ENCODE measurements at regions not wholly inside any gene's neighbourhood (a gene's known extent, or its start where the extent isn't known, plus 50 kb on each side); places are given as distances from the start of the nearest gene placed in this dataset.
"Not testable (repeated sequence)": the region's sequence is repeated elsewhere in the genome, so short reads cannot be mapped to it uniquely, and the experiment has no call there.

DNA sequence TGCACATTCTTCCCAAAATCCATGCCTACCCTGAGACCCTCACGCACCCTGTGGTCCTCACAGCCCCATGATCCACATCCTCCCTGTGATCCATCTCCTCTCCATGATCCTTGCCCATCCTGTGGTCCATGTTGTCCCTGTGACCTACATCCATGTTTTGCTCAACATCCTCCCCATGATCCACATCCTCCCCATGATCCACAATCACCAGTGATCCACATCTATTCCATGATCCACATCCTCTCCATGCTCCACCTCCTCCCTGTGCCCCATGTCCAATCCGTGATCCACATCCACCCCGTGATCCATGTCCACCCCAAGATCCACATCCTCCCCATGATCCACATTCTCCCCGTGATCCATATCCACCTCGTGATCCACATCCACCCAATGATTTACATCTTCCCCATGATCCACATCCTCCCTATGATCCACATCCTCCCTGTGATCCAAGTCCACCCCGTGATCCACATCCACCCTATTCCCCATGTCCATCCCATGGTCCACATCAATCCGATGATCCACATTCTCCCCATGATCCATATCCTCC is 281.2 kb downstream of the MYCN start:
- Histone ChIP-seq H3K4me1 (ENCODE audit: control insufficient read depth in 5 of 5, insufficient read depth in 5 of 5, low read length in 5 of 5) (peaks cover 0 to 2% (median 0%) of the 10 kb centered on the region in 5 donors), H3K4me3 (ENCODE audit: low read depth in 1 of 5, low read length in 5 of 5) (no peak overlapping the region), H3K27me3 (ENCODE audit: control insufficient read depth in 5 of 5, insufficient read depth in 4 of 5, low read length in 5 of 5) (peaks cover 0 to 14% (median 13%) of the 10 kb centered on the region in 5 donors), H3K36me3 (ENCODE audit: control insufficient read depth in 5 of 5, insufficient read depth in 5 of 5, low read length in 5 of 5) (no peaks in the 10 kb centered on the region), H3K9me3 (ENCODE audit: control insufficient read depth in 5 of 5, low read length in 5 of 5) (no peaks in the 10 kb centered on the region), H3K9ac (ENCODE audit: low read length in 5 of 5) (no peak overlapping the region), H3K27ac (ENCODE audit: low read depth, low read length) (no peak overlapping the region)

DNA sequence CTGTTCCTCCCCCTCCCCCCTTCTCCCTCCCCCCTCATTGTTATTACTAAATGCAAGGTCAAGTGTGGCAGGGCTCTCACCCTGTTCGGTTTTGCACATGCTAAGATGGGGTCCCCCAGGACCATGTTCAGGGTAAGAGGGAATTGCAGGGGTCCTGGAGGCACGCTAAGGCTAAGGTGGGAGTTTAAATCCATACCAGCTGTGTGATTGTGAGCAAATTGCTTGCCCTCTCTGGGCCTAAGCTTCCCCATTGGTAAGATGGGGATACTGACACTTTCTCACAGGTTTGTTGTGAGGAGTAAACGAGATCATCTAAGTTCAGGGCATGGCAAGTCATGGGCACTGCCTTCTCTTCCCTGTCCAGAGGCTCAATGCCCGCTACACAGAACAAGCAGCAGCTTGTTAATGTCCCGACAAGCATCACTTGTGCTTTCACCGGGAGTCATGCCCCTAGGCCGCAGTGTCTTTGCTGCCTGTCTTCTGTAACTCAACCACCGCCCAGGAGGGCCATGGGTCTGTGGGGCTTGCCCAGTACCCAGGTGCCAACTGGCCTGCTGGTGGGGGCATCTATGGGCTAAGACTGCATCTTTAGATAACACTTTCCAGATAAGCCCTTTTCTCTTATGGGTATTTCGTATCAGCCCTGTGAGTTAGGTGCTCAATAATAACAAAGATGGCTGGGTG is 279.1 kb downstream of the MYCN start:
- Histone ChIP-seq H3K4me1 (ENCODE audit: control insufficient read depth in 5 of 5, insufficient read depth in 5 of 5, low read length in 5 of 5) (peaks cover 0 to 11% (median 0%) of the 10 kb centered on the region in 5 donors), H3K9ac (ENCODE audit: low read length in 5 of 5) (no peak overlapping the region), H3K27me3 (ENCODE audit: control insufficient read depth in 5 of 5, insufficient read depth in 4 of 5, low read length in 5 of 5) (peaks cover 0 to 14% (median 11%) of the 10 kb centered on the region in 5 donors), H3K9me3 (ENCODE audit: control insufficient read depth in 5 of 5, low read length in 5 of 5) (no peaks in the 10 kb centered on the region), H3K4me3 (ENCODE audit: low read depth in 1 of 5, low read length in 5 of 5) (no peak overlapping the region), H3K27ac (ENCODE audit: low read depth, low read length) (no peak overlapping the region), H3K36me3 (ENCODE audit: control insufficient read depth in 5 of 5, insufficient read depth in 5 of 5, low read length in 5 of 5) (no peaks in the 10 kb centered on the region)

DNA sequence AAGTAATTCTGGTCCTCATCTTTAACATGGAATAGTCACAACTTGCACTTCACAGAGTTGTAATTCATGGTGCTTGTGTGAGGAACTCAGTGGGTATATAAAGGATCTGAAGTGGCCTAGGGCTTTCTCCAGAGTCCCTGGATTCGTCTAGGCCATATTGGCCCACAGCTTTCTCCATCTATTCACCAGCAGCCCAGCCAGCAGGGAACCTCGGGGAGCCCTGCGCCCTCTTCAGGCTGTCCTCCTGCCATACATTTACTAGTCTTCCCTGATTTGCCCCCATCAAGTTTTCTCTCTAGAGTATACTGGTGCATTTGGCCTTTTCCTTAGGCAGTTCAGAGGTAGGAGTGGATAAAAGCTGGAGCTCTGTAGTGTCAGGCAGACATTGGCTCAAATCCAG is 278.3 kb downstream of the MYCN start:
- Histone ChIP-seq H3K4me3 (ENCODE audit: low read depth in 1 of 5, low read length in 5 of 5) (no peak overlapping the region), H3K27ac (ENCODE audit: low read depth, low read length) (no peak overlapping the region), H3K9me3 (ENCODE audit: control insufficient read depth in 5 of 5, low read length in 5 of 5) (no peaks in the 10 kb centered on the region), H3K9ac (ENCODE audit: low read length in 5 of 5) (no peak overlapping the region), H3K36me3 (ENCODE audit: control insufficient read depth in 5 of 5, insufficient read depth in 5 of 5, low read length in 5 of 5) (no peaks in the 10 kb centered on the region), H3K27me3 (ENCODE audit: control insufficient read depth in 5 of 5, insufficient read depth in 4 of 5, low read length in 5 of 5) (peaks cover 0 to 12% (median 7%) of the 10 kb centered on the region in 5 donors), H3K4me1 (ENCODE audit: control insufficient read depth in 5 of 5, insufficient read depth in 5 of 5, low read length in 5 of 5) (peaks cover 0 to 11% (median 0%) of the 10 kb centered on the region in 5 donors)

DNA sequence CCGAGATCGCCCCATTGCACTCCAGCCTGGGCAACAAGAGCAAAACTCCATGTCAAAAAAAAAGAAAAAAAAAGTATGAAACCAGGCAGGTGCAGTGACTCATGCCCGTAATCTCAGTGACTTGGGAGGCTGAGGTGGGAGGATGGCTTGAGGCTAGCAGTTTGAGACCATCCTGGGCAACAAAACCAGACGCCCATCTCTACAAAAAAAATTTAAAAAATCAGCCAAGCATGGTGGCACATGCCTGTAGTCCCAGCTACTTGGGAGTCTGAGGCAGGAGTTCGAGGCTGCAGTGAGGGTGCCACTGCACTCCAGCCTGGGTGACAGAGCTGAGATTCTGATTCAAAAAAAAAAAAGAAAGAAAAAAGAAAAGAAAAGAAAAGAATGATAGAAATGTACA is 277.8 kb downstream of the MYCN start:
- Histone ChIP-seq H3K27me3 (ENCODE audit: control insufficient read depth in 5 of 5, insufficient read depth in 4 of 5, low read length in 5 of 5) (peaks cover 0 to 11% (median 7%) of the 10 kb centered on the region in 5 donors), H3K9me3 (ENCODE audit: control insufficient read depth in 5 of 5, low read length in 5 of 5) (no peaks in the 10 kb centered on the region), H3K36me3 (ENCODE audit: control insufficient read depth in 5 of 5, insufficient read depth in 5 of 5, low read length in 5 of 5) (no peaks in the 10 kb centered on the region), H3K27ac (ENCODE audit: low read depth, low read length) (no peak overlapping the region), H3K4me1 (ENCODE audit: control insufficient read depth in 5 of 5, insufficient read depth in 5 of 5, low read length in 5 of 5) (peaks cover 0 to 11% (median 0%) of the 10 kb centered on the region in 5 donors), H3K9ac (ENCODE audit: low read length in 5 of 5) (no peak overlapping the region), H3K4me3 (ENCODE audit: low read depth in 1 of 5, low read length in 5 of 5) (no peak overlapping the region)

DNA sequence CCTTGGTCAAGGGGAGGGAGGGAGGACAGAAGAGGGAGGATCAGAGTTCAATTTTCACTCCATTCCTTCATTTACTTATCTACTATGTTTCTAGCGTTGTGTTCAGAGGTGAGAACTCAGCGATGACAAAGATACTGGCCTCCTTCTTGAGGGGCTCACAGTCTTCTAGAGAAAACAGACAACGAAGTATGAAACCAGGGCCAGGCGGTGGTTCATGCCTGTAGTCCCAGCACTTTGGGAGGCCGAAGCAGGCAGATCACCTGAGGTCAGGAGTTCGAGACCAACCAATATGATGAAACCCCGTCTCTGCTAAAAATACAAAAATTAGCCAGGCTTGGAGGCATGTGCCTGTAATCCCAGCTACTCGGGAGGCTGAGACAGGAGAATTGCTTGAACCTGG is 277.4 kb downstream of the MYCN start:
- H3K9me3 ChIP-seq (ENCODE audit: control insufficient read depth in 5 of 5, low read length in 5 of 5); H3K36me3 ChIP-seq (ENCODE audit: control insufficient read depth in 5 of 5, insufficient read depth in 5 of 5, low read length in 5 of 5); H3K9ac ChIP-seq (ENCODE audit: low read length in 5 of 5); H3K27ac ChIP-seq (ENCODE audit: low read depth, low read length); H3K4me3 ChIP-seq (ENCODE audit: low read depth in 1 of 5, low read length in 5 of 5): not testable (repeated sequence)
- H3K27me3 ChIP-seq (ENCODE audit: control insufficient read depth in 5 of 5, insufficient read depth in 4 of 5, low read length in 5 of 5), result peaks cover 0 to 11% (median 7%) of the 10 kb centered on the region in 5 donors
- H3K4me1 ChIP-seq (ENCODE audit: control insufficient read depth in 5 of 5, insufficient read depth in 5 of 5, low read length in 5 of 5), result peaks cover 0 to 11% (median 0%) of the 10 kb centered on the region in 5 donors

DNA sequence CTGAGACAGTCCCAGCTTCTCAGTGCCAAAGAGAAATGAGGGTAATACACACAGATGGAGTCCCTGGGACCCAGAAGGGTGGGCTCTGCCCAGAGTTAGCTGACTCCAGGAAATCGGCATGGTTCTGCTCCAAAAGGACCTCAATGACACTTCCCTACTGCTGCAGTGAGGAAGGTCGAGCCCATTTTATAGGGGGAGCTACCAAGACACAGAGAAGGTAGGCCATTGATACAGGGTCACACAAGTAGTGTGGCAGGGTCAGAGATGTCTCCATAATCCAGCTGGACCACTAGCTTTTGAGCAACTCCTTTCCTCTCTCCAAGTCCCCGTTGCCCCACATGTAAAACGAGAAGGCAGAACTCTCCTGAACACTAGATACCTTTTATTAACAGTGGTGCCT is 276.9 kb downstream of the MYCN start:
- no peaks in the 10 kb centered on the region for H3K36me3 ChIP-seq (ENCODE audit: control insufficient read depth in 5 of 5, insufficient read depth in 5 of 5, low read length in 5 of 5)
- peaks cover 0 to 9% (median 7%) of the 10 kb centered on the region in 5 donors for H3K27me3 ChIP-seq (ENCODE audit: control insufficient read depth in 5 of 5, insufficient read depth in 4 of 5, low read length in 5 of 5)
- H3K4me3 ChIP-seq (ENCODE audit: low read depth in 1 of 5, low read length in 5 of 5), result no peak overlapping the region
- H3K9me3 ChIP-seq (ENCODE audit: control insufficient read depth in 5 of 5, low read length in 5 of 5), result no peaks in the 10 kb centered on the region
- no peak overlapping the region for H3K27ac ChIP-seq (ENCODE audit: low read depth, low read length)
- H3K9ac ChIP-seq (ENCODE audit: low read length in 5 of 5), result no peak overlapping the region
- peaks cover 0 to 11% (median 0%) of the 10 kb centered on the region in 5 donors for H3K4me1 ChIP-seq (ENCODE audit: control insufficient read depth in 5 of 5, insufficient read depth in 5 of 5, low read length in 5 of 5)

DNA sequence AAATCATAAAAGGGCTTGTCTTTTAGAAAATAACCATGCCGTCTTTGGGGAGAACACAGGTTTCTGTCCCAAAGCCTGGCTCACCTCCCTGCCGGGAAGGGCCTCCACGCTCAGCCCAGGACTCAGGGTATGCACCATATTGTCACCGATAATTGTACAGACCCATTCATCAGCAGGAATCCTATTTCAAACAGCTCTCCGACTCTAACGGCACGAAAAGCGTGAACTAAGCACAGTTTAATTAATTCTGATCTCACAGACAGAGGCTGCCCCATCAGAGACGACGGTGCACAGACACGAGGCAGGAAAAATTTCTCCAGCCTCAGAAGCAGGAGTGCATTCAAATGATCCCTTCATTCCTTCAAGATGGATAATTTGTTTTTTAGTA is 276.2 kb downstream of the MYCN start:
- H3K36me3 ChIP-seq (ENCODE audit: control insufficient read depth in 5 of 5, insufficient read depth in 5 of 5, low read length in 5 of 5), result no peaks in the 10 kb centered on the region
- H3K27me3 ChIP-seq (ENCODE audit: control insufficient read depth in 5 of 5, insufficient read depth in 4 of 5, low read length in 5 of 5), result peaks cover 0 to 5% (median 4%) of the 10 kb centered on the region in 5 donors
- no peak overlapping the region for H3K4me3 ChIP-seq (ENCODE audit: low read depth in 1 of 5, low read length in 5 of 5)
- peaks cover 0 to 11% (median 0%) of the 10 kb centered on the region in 5 donors for H3K4me1 ChIP-seq (ENCODE audit: control insufficient read depth in 5 of 5, insufficient read depth in 5 of 5, low read length in 5 of 5)
- H3K9ac ChIP-seq (ENCODE audit: low read length in 5 of 5), result no peak overlapping the region
- no peak overlapping the region for H3K27ac ChIP-seq (ENCODE audit: low read depth, low read length)
- no peaks in the 10 kb centered on the region for H3K9me3 ChIP-seq (ENCODE audit: control insufficient read depth in 5 of 5, low read length in 5 of 5)

DNA sequence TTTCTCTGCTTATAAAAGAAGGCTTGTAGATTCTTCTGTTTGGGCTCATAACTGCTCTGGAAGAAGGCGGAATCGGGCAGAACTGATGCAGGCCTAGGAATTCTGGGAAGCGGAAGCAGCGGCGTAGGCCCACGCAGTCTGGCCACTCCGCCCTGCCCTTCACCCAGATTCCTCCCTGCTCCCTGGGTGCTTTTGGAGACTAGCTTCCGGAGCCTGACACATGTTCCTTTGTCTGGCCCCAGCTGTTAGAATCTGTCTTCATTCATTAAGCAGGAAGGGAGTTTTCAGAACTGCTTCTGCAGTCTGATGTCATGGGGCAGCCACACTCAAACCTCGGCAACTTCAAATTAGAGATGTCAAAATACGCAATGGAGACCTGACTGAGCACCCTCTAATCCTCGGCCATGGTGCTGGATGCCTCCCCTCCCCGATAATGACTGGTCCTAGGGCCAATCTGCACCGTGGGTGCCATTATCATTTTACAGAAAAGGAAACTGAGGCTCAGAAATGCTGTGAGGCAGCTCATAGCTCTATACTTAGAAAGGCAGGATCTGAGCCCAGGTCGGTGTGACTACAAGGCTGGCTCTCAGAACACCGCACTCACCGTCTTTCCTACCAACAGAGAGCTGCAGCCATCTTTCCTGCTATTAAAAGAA is 275.7 kb downstream of the MYCN start:
- Histone ChIP-seq H3K4me1 (ENCODE audit: control insufficient read depth in 5 of 5, insufficient read depth in 5 of 5, low read length in 5 of 5) (peaks cover 0 to 11% (median 0%) of the 10 kb centered on the region in 5 donors), H3K27ac (ENCODE audit: low read depth, low read length) (no peak overlapping the region), H3K9me3 (ENCODE audit: control insufficient read depth in 5 of 5, low read length in 5 of 5) (peaks cover 0 to 4% (median 0%) of the 10 kb centered on the region in 5 donors), H3K27me3 (ENCODE audit: control insufficient read depth in 5 of 5, insufficient read depth in 4 of 5, low read length in 5 of 5) (no peaks in the 10 kb centered on the region), H3K9ac (ENCODE audit: low read length in 5 of 5) (no peak overlapping the region), H3K4me3 (ENCODE audit: low read depth in 1 of 5, low read length in 5 of 5) (no peak overlapping the region), H3K36me3 (ENCODE audit: control insufficient read depth in 5 of 5, insufficient read depth in 5 of 5, low read length in 5 of 5) (no peaks in the 10 kb centered on the region)

DNA sequence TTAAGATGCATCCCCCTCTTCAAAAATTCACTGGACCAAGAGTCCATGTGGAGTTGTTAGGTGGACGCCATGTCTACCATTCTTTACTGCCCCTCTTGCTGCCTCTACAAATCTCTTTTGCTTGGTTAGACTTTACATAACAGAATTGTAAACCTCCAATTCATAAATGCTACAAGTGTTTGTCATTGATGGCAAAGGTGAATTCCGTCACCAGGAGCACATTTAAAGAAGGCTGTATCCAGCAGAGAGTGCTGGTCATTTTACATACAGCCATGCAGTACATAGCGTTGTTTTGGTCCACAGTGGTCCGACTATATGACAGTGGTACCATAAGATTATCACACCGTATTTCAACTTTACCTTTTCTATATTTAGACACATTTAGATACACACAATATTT is 274.5 kb downstream of the MYCN start:
- no peak overlapping the region for H3K9ac ChIP-seq (ENCODE audit: low read length in 5 of 5)
- H3K9me3 ChIP-seq (ENCODE audit: control insufficient read depth in 5 of 5, low read length in 5 of 5), result peaks cover 0 to 4% (median 0%) of the 10 kb centered on the region in 5 donors
- H3K36me3 ChIP-seq (ENCODE audit: control insufficient read depth in 5 of 5, insufficient read depth in 5 of 5, low read length in 5 of 5), result no peaks in the 10 kb centered on the region
- H3K4me3 ChIP-seq (ENCODE audit: low read depth in 1 of 5, low read length in 5 of 5), result no peak overlapping the region
- peaks cover 0 to 11% (median 0%) of the 10 kb centered on the region in 5 donors for H3K4me1 ChIP-seq (ENCODE audit: control insufficient read depth in 5 of 5, insufficient read depth in 5 of 5, low read length in 5 of 5)
- H3K27ac ChIP-seq (ENCODE audit: low read depth, low read length), result no peak overlapping the region
- H3K27me3 ChIP-seq (ENCODE audit: control insufficient read depth in 5 of 5, insufficient read depth in 4 of 5, low read length in 5 of 5), result no peaks in the 10 kb centered on the region

DNA sequence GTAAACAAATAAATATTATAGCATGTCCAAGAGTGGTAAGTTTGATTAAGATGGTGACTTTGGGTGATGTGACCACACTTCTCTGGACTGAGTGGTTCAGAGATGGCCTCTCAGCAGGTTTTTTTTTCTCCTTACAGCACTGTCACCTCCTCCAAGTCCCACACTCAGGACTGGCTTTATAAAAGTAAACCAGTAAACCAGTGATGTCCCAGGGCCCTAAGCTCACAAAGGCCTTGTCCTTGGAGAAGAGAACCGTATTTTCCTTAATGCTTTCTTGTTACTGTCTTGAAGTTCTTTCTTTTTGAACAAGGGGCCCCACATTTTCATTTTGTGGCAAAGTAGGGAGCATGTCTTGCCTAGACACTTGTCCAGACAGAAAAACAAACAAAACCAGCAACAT is 274.0 kb downstream of the MYCN start:
- Histone ChIP-seq H3K4me3 (ENCODE audit: low read depth in 1 of 5, low read length in 5 of 5) (no peak overlapping the region), H3K9me3 (ENCODE audit: control insufficient read depth in 5 of 5, low read length in 5 of 5) (peaks cover 0 to 4% (median 0%) of the 10 kb centered on the region in 5 donors), H3K9ac (ENCODE audit: low read length in 5 of 5) (no peak overlapping the region), H3K27me3 (ENCODE audit: control insufficient read depth in 5 of 5, insufficient read depth in 4 of 5, low read length in 5 of 5) (no peaks in the 10 kb centered on the region), H3K27ac (ENCODE audit: low read depth, low read length) (no peak overlapping the region), H3K36me3 (ENCODE audit: control insufficient read depth in 5 of 5, insufficient read depth in 5 of 5, low read length in 5 of 5) (no peaks in the 10 kb centered on the region), H3K4me1 (ENCODE audit: control insufficient read depth in 5 of 5, insufficient read depth in 5 of 5, low read length in 5 of 5) (peaks cover 0 to 11% (median 0%) of the 10 kb centered on the region in 5 donors)
